SU-DHL-6 (cell line): ENCODE measurements at regions not wholly inside any gene's neighbourhood (a gene's known extent, or its start where the extent isn't known, plus 50 kb on each side); places are given as distances from the start of the nearest gene placed in this dataset.

Experiments used
- EZH2phosphoT487 ChIP-seq: fragments of 200-600 bp; sonication (generic), shearing (Covaris generic); conservative IDR thresholded peaks from 2 replicates; pipeline ENCODE4 v1.6.1; 2018; ENCODE audit warnings: mild to moderate bottlenecking, antibody characterized with exemption, low read length, moderate library complexity, mixed read lengths
- TF ChIP-seq, protein P1 (sequence below): fragments of 200-600 bp; sonication (generic); IDR thresholded peaks from one replicate; pipeline ENCODE4 v1.5.1; 2017; ENCODE audit warnings: antibody characterized with exemption, mild to moderate bottlenecking, low read length, moderate library complexity; ENCODE audit not compliant: insufficient read depth, poor library complexity, severe bottlenecking

DNA sequence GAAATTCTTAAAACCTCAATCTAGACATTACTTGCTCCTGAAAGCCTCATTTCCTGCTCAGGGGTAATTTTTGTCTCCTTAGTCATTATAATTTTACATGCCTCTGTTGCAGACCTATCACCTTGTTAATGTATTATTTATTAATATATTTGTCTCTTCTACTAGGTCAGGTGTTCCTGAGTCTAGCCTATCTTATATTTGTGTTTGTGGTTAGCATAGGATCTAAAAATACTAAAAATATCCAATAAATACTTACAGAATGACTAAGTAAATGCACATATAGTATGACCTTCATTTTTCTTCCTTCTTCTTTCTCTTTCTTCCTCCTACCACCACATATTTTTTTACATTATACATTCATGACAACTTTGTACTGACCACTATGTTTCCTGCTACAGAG lies 268.9 kb upstream of the HS3ST5 start:
- TF ChIP-seq, protein P1, sequence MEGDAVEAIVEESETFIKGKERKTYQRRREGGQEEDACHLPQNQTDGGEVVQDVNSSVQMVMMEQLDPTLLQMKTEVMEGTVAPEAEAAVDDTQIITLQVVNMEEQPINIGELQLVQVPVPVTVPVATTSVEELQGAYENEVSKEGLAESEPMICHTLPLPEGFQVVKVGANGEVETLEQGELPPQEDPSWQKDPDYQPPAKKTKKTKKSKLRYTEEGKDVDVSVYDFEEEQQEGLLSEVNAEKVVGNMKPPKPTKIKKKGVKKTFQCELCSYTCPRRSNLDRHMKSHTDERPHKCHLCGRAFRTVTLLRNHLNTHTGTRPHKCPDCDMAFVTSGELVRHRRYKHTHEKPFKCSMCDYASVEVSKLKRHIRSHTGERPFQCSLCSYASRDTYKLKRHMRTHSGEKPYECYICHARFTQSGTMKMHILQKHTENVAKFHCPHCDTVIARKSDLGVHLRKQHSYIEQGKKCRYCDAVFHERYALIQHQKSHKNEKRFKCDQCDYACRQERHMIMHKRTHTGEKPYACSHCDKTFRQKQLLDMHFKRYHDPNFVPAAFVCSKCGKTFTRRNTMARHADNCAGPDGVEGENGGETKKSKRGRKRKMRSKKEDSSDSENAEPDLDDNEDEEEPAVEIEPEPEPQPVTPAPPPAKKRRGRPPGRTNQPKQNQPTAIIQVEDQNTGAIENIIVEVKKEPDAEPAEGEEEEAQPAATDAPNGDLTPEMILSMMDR = no peak
- TF ChIP-seq EZH2phosphoT487 = no peak
